ENCODE measurements at regions not wholly inside any gene's neighbourhood (a gene's known extent, or its start where the extent isn't known, plus 50 kb on each side); places are given as distances from the start of the nearest gene placed in this dataset.

DNA sequence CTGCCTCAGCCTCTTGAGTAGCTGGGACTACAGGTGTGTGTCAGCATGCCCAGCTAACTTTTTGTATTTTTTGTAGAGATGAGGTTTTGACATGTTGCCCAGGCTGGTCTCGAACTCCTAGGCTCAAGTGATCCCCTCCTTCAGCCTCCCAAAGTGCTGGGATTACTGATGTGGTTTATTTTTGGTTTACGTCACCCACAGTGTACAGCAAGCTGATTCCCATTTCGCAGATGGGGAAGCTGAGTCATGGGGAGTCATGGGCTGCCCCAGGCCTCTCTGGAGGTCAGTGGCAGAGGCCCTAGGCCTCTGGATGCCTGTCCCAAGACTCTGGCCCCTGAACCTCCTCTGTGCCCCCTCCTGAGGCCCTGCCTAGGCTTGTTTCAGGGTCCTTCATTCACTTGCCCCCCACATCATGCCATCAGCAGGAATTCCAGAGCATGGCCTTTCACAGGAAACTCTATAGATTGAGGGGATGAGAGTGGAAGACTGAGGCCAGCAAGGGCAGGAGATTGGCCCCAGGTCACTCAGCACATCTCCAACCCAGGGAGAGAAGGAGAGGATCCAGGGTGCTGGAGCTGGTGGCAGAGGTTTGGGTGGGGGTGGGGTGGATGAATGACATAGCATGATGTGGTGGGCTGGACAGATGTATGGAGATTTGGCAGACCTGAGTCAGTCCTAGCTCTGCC, 266.0 kb downstream of the PTPRU start:
- Histone ChIP-seq H3K27ac (no peak overlapping the region), H3K4me1 (ENCODE audit: control insufficient read depth in 1 of 2, insufficient read depth in 1 of 2, low read depth in 1 of 2, low read length in 1 of 2) (no peaks in the 10 kb centered on the region), H3K36me3 (no peaks in the 10 kb centered on the region), H3K27me3 (no peaks in the 10 kb centered on the region), H3K9me3 (no peaks in the 10 kb centered on the region), H3K4me3 (ENCODE audit: low read depth in 1 of 2, low read length in 1 of 2) (no peak overlapping the region)
- TF ChIP-seq, protein P1, sequence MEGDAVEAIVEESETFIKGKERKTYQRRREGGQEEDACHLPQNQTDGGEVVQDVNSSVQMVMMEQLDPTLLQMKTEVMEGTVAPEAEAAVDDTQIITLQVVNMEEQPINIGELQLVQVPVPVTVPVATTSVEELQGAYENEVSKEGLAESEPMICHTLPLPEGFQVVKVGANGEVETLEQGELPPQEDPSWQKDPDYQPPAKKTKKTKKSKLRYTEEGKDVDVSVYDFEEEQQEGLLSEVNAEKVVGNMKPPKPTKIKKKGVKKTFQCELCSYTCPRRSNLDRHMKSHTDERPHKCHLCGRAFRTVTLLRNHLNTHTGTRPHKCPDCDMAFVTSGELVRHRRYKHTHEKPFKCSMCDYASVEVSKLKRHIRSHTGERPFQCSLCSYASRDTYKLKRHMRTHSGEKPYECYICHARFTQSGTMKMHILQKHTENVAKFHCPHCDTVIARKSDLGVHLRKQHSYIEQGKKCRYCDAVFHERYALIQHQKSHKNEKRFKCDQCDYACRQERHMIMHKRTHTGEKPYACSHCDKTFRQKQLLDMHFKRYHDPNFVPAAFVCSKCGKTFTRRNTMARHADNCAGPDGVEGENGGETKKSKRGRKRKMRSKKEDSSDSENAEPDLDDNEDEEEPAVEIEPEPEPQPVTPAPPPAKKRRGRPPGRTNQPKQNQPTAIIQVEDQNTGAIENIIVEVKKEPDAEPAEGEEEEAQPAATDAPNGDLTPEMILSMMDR (IDR thresholded peaks at IDR 0.05) = no peak

GRCh38 chr1:29501227-29501976, 265.1 kb downstream of the PTPRU start:
- Histone ChIP-seq H3K27me3 (no peaks in the 10 kb centered on the region), H3K9me3 (no peaks in the 10 kb centered on the region), H3K36me3 (no peaks in the 10 kb centered on the region), H3K4me1 (ENCODE audit: control insufficient read depth in 1 of 2, insufficient read depth in 1 of 2, low read depth in 1 of 2, low read length in 1 of 2) (no peaks in the 10 kb centered on the region), H3K4me3 (ENCODE audit: low read depth in 1 of 2, low read length in 1 of 2) (no peak overlapping the region), H3K27ac (no peak overlapping the region)
- TF ChIP-seq, protein P1 (IDR thresholded peaks at IDR 0.05) = no peak

DNA sequence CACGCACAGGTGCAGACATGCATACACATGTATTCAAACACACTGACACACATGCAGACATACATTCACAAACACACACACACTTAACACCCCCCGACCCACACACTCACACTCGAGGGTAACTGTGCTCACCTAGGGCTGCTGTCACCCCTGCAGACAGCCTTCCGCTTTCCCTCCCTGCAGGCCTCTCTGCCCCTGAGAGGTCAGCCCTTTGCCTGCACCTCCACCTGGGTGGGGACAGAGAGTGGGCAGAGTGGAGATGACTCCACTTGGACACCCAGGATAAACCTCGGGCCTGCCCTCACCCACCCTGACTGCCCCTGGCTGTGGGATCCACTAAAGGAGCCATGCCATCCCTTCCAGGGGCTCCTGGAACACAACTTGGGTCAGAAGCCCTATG, 264.3 kb downstream of the PTPRU start:
- Histone ChIP-seq H3K9me3 (no peaks in the 10 kb centered on the region), H3K4me1 (ENCODE audit: control insufficient read depth in 1 of 2, insufficient read depth in 1 of 2, low read depth in 1 of 2, low read length in 1 of 2) (no peaks in the 10 kb centered on the region), H3K4me3 (ENCODE audit: low read depth in 1 of 2, low read length in 1 of 2) (no peak overlapping the region), H3K27me3 (no peaks in the 10 kb centered on the region), H3K36me3 (no peaks in the 10 kb centered on the region), H3K27ac (no peak overlapping the region)
- TF ChIP-seq, protein P1 (IDR thresholded peaks at IDR 0.05) = no peak

DNA sequence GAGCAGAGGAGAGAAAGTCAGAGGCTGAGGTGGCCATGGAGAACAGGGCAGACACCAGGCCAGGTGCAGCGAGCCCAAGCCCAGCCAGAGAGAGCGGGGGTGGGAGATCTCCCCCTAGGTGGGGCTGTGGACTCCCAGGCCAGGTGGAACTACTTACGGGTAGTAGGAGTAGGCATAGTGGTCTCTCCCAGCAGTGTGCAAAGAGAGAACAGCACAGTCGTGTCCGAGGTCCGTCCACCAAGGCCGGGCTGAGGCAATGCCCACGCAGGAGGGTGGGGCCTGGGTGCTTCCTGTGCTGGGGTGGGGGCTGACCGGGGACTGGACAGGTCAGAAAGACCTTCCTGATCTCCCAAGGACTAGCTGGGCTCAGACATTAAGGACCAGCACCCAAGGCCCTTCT, 263.7 kb downstream of the PTPRU start:
- no peaks in the 10 kb centered on the region for H3K27me3 ChIP-seq
- TF ChIP-seq, protein P1 (IDR thresholded peaks at IDR 0.05) = no peak
- no peaks in the 10 kb centered on the region for H3K36me3 ChIP-seq
- no peak overlapping the region for H3K27ac ChIP-seq
- no peaks in the 10 kb centered on the region for H3K9me3 ChIP-seq
- H3K4me3 ChIP-seq (ENCODE audit: low read depth in 1 of 2, low read length in 1 of 2) = no peak overlapping the region
- H3K4me1 ChIP-seq (ENCODE audit: control insufficient read depth in 1 of 2, insufficient read depth in 1 of 2, low read depth in 1 of 2, low read length in 1 of 2) = no peaks in the 10 kb centered on the region

- Histone ChIP-seq H3K4me1 (ENCODE audit: control insufficient read depth in 1 of 2, insufficient read depth in 1 of 2, low read depth in 1 of 2, low read length in 1 of 2) (no peaks in the 10 kb centered on the region), H3K27me3 (no peaks in the 10 kb centered on the region), H3K36me3 (no peaks in the 10 kb centered on the region), H3K4me3 (ENCODE audit: low read depth in 1 of 2, low read length in 1 of 2) (no peak overlapping the region), H3K27ac (no peak overlapping the region), H3K9me3 (no peaks in the 10 kb centered on the region)
- TF ChIP-seq, protein P1 (IDR thresholded peaks at IDR 0.05) = no peak
Measured at GRCh38 chr1:29499104-29499650, 262.9 kb downstream of the PTPRU start.
